ENCODE measurements at regions not wholly inside any gene's neighbourhood (a gene's known extent, or its start where the extent isn't known, plus 50 kb on each side); places are given as distances from the start of the nearest gene placed in this dataset.

DNA sequence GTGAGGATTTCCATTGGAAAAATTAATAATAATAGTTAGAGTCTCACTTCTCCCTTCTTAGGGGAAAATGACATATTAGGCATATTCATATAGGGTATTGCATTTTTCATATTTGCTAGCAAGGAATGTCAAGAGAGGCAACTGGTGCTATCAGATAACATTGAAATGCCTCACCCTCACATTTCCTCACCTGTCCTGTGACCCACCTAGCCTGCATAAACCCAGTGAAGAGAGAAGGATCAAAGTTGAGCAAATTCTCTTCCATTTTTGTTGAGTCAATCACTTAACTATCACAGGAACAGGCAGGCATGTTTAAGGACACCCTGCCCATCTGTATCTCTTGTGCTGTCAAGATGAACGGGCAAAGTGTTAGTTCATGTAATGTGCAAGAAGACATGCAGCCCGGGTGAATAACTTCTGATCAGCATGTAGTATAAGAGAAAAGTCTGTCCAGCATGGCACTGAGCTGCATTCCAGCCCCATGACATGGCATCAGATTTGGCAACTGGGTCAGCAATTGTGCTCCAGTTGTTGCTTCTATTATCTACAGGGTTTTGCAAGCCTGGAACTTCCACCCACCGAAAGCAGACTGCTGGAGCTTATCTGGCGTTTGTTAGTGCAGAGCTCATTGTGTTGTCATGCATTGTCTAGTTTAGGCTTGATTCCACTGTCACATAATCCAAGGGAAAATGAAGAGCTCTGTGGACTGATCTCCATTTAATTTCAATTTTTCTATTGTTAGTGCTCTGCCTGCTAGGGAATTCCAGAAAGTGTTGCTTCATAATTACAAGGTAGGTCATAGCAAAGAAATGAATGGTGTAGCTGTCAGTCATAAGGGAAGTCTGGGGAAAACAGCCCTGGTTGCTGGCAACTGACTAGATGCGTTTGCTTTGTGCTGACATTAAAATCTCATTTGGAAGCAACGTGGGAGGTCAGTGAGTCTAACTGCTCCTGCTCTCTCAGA is 138.4 kb upstream of the TNFAIP3 start:
- no peak for TF ChIP-seq POLR2A (IDR thresholded peaks at IDR 0.05; ENCODE audit: low read length)
- TF ChIP-seq GATA1 (IDR thresholded peaks at IDR 0.05; ENCODE audit: low read depth, low read length) = no peak
